Heart right ventricle (tissue), 16 donors: ENCODE measurements at regions not wholly inside any gene's neighbourhood (a gene's known extent, or its start where the extent isn't known, plus 50 kb on each side); places are given as distances from the start of the nearest gene placed in this dataset.

ENCODE experiments used
- ATAC-seq, 8 donors: fragments of 200-7000 bp; cut with Tn5 transposase; one replicate each; pipeline ENCODE4 v1.9.1; 2020; ENCODE audit warnings: mild to moderate bottlenecking in 8 of 8, moderate library complexity in 8 of 8, moderate number of reproducible peaks in 1 of 8
- DNase-seq, 2 donors: peaks; one replicate each; pipeline ENCODE4 v3.0.0-alpha.2; 2020
- H3K27ac ChIP-seq, 10 donors: fragments of 200-600 bp; sonication (generic) in 2 of 10; one replicate each; pipeline versions ENCODE4 v1.5.0 to v1.8.0; 2020 to 2022; ENCODE audit warnings: mild to moderate bottlenecking in 3 of 10
- H3K27me3 ChIP-seq, 7 donors: fragments of 200-600 bp; one replicate each; pipeline ENCODE4 v1.8.0; 2021 to 2022; ENCODE audit warnings: mild to moderate bottlenecking in 2 of 7
- H3K36me3 ChIP-seq, 9 donors: fragments of 200-600 bp; sonication (generic) in 1 of 9; one replicate each; pipeline versions ENCODE4 v1.5.0 to v1.8.0; 2020 to 2022; ENCODE audit warnings: mild to moderate bottlenecking in 2 of 9
- H3K4me1 ChIP-seq, 9 donors: fragments of 200-600 bp; sonication (generic) in 1 of 9; one replicate each; pipeline versions ENCODE4 v1.5.0 to v1.8.0; 2020 to 2022; ENCODE audit warnings: mild to moderate bottlenecking in 4 of 9
- H3K4me3 ChIP-seq, 10 donors: fragments of 200-600 bp; sonication (generic) in 2 of 10; one replicate each; pipeline versions ENCODE4 v1.5.0 to v1.8.0; 2020 to 2022; ENCODE audit warnings: mild to moderate bottlenecking in 7 of 10, moderate library complexity in 2 of 10
- H3K9me3 ChIP-seq, 11 donors: fragments of 200-600 bp in 10 of 11; sonication (generic) in 2 of 11; one replicate each; pipeline versions ENCODE4 v1.5.0 to v1.8.0; 2013 to 2022; ENCODE audit warnings: mild to moderate bottlenecking in 2 of 11, control low read depth in 1 of 11, moderate library complexity in 1 of 11
- WGBS, 2 donors: extraction: QIAGEN DNeasy Blood & Tissue Kit; methylation state at CpG; one replicate each; pipeline ENCODE4 v1.1.7; 2013; ENCODE audit warnings: inconsistent platforms in 1 of 2; 5-methylcytosine and 5-hydroxymethylcytosine counted together
- intact Hi-C, 10 donors: fragments of 100-400 bp; cut with DNase I; formaldehyde crosslinking; loops; one replicate each; pipeline versions ENCODE4 v1.11.1 to v1.14.2; 2022
- TF ChIP-seq, protein P1 (sequence below), 9 donors: fragments of 200-600 bp; sonication (generic) in 2 of 9; IDR thresholded peaks; one replicate each; pipeline versions ENCODE4 v1.5.0 to v1.8.0; 2021 to 2022; ENCODE audit warnings: antibody characterized with exemption in 9 of 9, mild to moderate bottlenecking in 5 of 9, moderate library complexity in 1 of 9
- donor health status: Arrhythmogenic right ventricular cardiomyopathy.
- donor health status: ischemic (EF 13 %, LVEDD 7.1; RV severe dilation, severe dysfunction).
- donor health status: healthy with polysubstance abuse.
- donor health status: DM: no; HTN: yes; CAD: no.
- donor health status: DM: no; HTN: no; CAD: no.
- donor health status: ischemic (EF 25% LVEDD 6.9; RV normal size, moderate dysfunction).
- donor health status: ischemic (EF 25% LVEDD 5.7; RV mildly dilated, moderate dysfunction).
- donor health status: healthy.
- donor health status: DM: yes; HTN: yes; CAD: no.
- donor health status: Ischemic cardiomyopathy.
- donor health status: ischemic (EF 35%, LVEDD 5.7; RV mildly dilated, moderate dysfunction).
- donor health status: nonischemic (EF 11% LVEDD 7.7; RV severe dilation, severe dysfunction).
- donor health status: DM: yes; HTN: yes; CAD: no.
- donor health status: PGD.
- donor health status: ischemic (EF 29% LVEDD 5.4; RV normal size, mild dysfunction).
- donor health status: nonischemic (EF 23%, LVEDD 6.1; RV moderate dilation, normal function).

GRCh38 chr18:30135938-30136337, 906.6 kb downstream of the DSC3 start:
- TF ChIP-seq, protein P1, sequence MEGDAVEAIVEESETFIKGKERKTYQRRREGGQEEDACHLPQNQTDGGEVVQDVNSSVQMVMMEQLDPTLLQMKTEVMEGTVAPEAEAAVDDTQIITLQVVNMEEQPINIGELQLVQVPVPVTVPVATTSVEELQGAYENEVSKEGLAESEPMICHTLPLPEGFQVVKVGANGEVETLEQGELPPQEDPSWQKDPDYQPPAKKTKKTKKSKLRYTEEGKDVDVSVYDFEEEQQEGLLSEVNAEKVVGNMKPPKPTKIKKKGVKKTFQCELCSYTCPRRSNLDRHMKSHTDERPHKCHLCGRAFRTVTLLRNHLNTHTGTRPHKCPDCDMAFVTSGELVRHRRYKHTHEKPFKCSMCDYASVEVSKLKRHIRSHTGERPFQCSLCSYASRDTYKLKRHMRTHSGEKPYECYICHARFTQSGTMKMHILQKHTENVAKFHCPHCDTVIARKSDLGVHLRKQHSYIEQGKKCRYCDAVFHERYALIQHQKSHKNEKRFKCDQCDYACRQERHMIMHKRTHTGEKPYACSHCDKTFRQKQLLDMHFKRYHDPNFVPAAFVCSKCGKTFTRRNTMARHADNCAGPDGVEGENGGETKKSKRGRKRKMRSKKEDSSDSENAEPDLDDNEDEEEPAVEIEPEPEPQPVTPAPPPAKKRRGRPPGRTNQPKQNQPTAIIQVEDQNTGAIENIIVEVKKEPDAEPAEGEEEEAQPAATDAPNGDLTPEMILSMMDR (IDR thresholded peaks at IDR 0.05), result no peak
- Histone ChIP-seq H3K27me3 (no peaks in the 10 kb centered on the region), H3K36me3 (no peaks in the 10 kb centered on the region), H3K9me3 (peaks cover 0 to 34% (median 0%) of the 10 kb centered on the region in 11 donors), H3K4me3 (no peak overlapping the region), H3K4me1 (no peaks in the 10 kb centered on the region), H3K27ac (no peak overlapping the region)
- intact Hi-C loops, result no loop called here
- no peak for ATAC-seq
- DNase-seq, result no peak
- WGBS, 2 donors, result 80 to 82% methylated on average over 4 of the region's 4 CpGs

DNA sequence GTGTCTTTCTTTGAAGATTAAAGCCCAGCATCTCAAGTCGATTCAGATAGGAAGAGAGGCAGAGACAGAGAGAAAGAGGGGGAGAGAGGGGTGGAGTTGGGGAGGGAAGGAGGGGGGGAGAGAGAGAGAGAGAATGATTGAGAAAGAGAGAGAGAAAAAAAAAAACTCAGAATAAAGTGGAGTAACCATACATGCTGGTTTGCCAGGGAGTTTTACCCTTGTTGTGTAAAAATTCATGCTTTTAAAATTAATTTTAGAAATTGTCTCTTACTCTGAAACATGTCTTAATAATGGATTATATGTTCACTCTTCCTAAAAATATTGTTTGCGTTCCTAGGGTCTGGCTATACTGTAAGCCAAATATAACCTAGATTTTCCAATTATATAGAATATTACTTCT, 908.5 kb downstream of the DSC3 start:
- no peak overlapping the region for H3K27ac ChIP-seq
- TF ChIP-seq, protein P1 (IDR thresholded peaks at IDR 0.05), result no peak
- H3K4me3 ChIP-seq, result no peak overlapping the region
- H3K27me3 ChIP-seq, result no peaks in the 10 kb centered on the region
- WGBS, 2 donors, result 79 to 86% methylated on average over 2 of the region's 2 CpGs
- H3K9me3 ChIP-seq, result peaks cover 0 to 25% (median 0%) of the 10 kb centered on the region in 11 donors
- no peaks in the 10 kb centered on the region for H3K4me1 ChIP-seq
- no peaks in the 10 kb centered on the region for H3K36me3 ChIP-seq
- DNase-seq (no peak), ATAC-seq (no peak)
- intact Hi-C loops, result no loop called here

DNA sequence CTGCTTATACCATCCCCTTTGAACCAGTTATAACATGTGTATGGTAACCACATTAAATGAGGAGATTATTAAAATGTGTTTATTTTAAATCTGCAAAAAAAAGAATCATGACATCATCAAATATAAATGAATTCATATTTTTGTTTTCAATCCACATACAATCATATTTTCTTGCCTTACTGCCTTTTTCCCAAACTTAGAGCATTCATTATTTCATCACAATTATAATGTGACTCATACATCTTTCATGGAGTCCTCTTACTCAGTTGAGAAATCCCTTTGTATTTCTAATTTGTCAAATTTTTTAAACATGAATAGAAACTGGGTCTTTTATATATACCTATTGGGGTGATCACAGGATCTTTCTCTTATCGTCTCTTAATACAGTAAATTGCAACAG, 909.6 kb downstream of the DSC3 start:
- DNase-seq (no peak), ATAC-seq (no peak)
- no peaks in the 10 kb centered on the region for H3K36me3 ChIP-seq
- no peak overlapping the region for H3K4me3 ChIP-seq
- 88 to 90% methylated on average over 1 of the region's 1 CpG for WGBS, 2 donors
- H3K27me3 ChIP-seq, result no peaks in the 10 kb centered on the region
- intact Hi-C loops, result no loop called here
- H3K4me1 ChIP-seq, result no peaks in the 10 kb centered on the region
- H3K27ac ChIP-seq, result no peak overlapping the region
- peaks cover 0 to 18% (median 0%) of the 10 kb centered on the region in 11 donors for H3K9me3 ChIP-seq
- TF ChIP-seq, protein P1 (IDR thresholded peaks at IDR 0.05), result no peak

DNA sequence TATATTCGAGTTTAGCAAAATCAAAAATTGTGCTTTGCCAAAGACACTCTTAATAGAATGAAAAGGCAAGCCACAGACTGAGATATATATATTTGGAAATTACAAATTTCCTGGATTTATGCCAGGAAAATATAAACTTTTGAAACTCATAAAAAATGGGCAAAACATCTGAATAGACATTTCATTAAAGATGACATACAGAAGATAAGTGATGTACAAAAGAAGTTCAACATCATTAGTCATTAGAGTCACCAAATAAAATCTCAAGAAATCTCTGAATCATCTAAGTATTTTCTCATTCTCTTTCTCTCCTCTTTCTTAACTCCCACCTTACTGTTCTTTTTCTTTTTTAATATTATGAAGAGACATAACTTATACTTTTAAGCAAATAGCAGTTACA, 921.1 kb downstream of the DSC3 start:
- Histone ChIP-seq H3K27ac (no peak overlapping the region), H3K9me3 (peaks cover 0 to 28% (median 7%) of the 10 kb centered on the region in 11 donors), H3K4me3 (no peak overlapping the region), H3K4me1 (no peaks in the 10 kb centered on the region), H3K27me3 (no peaks in the 10 kb centered on the region), H3K36me3 (no peaks in the 10 kb centered on the region)
- 64 to 69% methylated on average over 1 of the region's 1 CpG for WGBS, 2 donors
- ATAC-seq (no peak), DNase-seq (no peak)
- intact Hi-C loops, result no loop called here
- TF ChIP-seq, protein P1 (IDR thresholded peaks at IDR 0.05), result no peak

DNA sequence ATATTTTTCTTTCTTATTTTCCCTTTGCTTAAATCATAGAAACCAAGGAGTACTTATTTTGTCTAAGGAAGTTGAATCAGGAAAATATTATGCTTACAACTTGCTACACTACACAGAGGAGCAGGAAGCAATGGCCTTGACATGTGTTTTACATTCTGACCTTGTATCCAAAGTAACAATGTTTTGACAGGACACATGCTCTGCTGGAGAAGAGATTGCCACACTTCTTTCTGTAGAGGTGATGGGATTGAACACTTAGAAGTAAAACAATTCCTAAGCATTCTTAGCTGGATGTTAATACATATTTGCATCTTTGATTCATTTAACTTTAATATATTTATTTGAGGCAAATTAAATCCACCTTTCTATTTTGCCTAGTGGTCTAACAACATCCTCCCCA, 929.1 kb downstream of the DSC3 start:
- ATAC-seq (no peak), DNase-seq (no peak)
- H3K4me3 ChIP-seq, result no peak overlapping the region
- intact Hi-C loops, result no loop called here
- no peaks in the 10 kb centered on the region for H3K36me3 ChIP-seq
- peaks cover 0 to 10% (median 0%) of the 10 kb centered on the region in 11 donors for H3K9me3 ChIP-seq
- no peaks in the 10 kb centered on the region for H3K27me3 ChIP-seq
- TF ChIP-seq, protein P1 (IDR thresholded peaks at IDR 0.05), result no peak
- H3K27ac ChIP-seq, result no peak overlapping the region
- no peaks in the 10 kb centered on the region for H3K4me1 ChIP-seq
